HUES6 (cell line): ENCODE measurements at regions not wholly inside any gene's neighbourhood (a gene's known extent, or its start where the extent isn't known, plus 50 kb on each side); places are given as distances from the start of the nearest gene placed in this dataset.

Experiments
- H3K27ac ChIP-seq: 2 replicates; pipeline ENCODE4 v1.7.0; 2013; ENCODE audit warnings: low read depth, mild to moderate bottlenecking, low read length, inconsistent platforms
- H3K27me3 ChIP-seq: 2 replicates; pipeline ENCODE4 v1.6.1; 2013; ENCODE audit warnings: low read length; ENCODE audit not compliant: control insufficient read depth, insufficient read depth
- H3K36me3 ChIP-seq: 2 replicates; pipeline ENCODE4 v1.6.1; 2013; ENCODE audit warnings: low read length; ENCODE audit not compliant: control insufficient read depth, insufficient read depth
- H3K4me1 ChIP-seq: 2 replicates; pipeline ENCODE4 v1.6.1; 2013; ENCODE audit warnings: low read length; ENCODE audit not compliant: control insufficient read depth, insufficient read depth
- H3K4me3 ChIP-seq: 2 replicates; pipeline ENCODE4 v1.5.1; 2013; ENCODE audit warnings: low read depth, low read length
- H3K9ac ChIP-seq: one replicate; pipeline ENCODE4 v1.6.1; 2013; ENCODE audit warnings: mild to moderate bottlenecking, low read length
- H3K9me3 ChIP-seq: 2 replicates; pipeline ENCODE4 v1.6.1; 2013; ENCODE audit warnings: low read depth, low read length; ENCODE audit not compliant: control insufficient read depth, insufficient read depth

DNA sequence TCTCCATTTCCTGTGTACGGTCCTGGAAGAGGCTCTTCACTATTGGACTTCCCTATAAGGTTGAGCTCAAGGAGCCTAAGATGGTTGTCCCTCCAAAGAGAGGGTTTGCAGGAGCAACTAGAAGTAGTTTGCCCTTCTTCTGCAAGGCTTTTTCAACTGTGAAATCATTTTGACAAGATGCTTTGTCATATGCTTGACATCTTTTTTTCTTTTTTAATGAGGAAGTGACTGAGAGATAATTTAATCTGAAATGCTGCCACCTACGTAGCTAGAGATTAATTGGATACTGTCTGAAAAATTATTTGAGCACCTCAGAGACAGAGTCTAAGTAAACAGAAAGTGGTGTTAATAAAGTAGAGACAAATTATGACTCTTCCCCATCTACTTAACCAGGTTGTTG lies 97.0 kb downstream of the CHRM3 start:
- H3K4me3 ChIP-seq: no peak overlapping the region
- H3K4me1 ChIP-seq: no peaks in the 10 kb centered on the region
- H3K27ac ChIP-seq: no peak overlapping the region
- peaks cover 10% of the 10 kb centered on the region for H3K9me3 ChIP-seq
- no peaks in the 10 kb centered on the region for H3K27me3 ChIP-seq
- H3K36me3 ChIP-seq: no peaks in the 10 kb centered on the region
- H3K9ac ChIP-seq: no peak overlapping the region

DNA sequence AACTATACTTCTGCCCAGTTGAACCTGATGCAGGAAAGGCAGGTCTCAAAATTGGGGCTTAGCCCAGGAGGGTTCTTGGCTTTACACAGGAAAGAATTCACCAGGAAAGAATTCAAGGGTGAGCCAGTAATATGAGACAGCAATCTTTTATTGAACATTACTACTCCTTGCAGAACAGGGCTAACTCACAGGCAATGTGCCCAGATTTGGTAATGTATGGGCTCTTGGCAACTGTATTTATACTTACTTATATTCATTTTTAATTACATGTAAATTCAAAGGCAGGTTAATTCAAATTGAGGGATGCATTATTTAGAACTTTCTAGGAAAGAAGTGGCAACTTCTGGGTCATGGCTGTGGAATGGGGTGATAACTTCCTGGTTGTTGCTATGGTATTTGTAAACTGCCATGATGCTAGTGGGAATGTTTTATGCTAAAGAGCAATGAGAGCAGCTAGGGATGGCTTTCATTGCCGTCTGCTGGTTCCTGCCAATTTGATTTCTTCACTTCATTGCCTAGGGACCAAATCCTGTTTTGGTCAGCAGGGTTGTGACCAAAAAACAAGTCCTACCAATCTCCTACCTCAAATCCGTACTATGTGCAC lies 107.5 kb downstream of the CHRM3 start:
- no peaks in the 10 kb centered on the region; the same call in 1 of the 2 replicates for H3K9me3 ChIP-seq
- H3K27me3 ChIP-seq: no peaks in the 10 kb centered on the region
- H3K36me3 ChIP-seq: no peaks in the 10 kb centered on the region
- H3K9ac ChIP-seq: no peak overlapping the region
- no peak overlapping the region for H3K4me3 ChIP-seq
- no peak overlapping the region for H3K27ac ChIP-seq
- H3K4me1 ChIP-seq: no peaks in the 10 kb centered on the region

DNA sequence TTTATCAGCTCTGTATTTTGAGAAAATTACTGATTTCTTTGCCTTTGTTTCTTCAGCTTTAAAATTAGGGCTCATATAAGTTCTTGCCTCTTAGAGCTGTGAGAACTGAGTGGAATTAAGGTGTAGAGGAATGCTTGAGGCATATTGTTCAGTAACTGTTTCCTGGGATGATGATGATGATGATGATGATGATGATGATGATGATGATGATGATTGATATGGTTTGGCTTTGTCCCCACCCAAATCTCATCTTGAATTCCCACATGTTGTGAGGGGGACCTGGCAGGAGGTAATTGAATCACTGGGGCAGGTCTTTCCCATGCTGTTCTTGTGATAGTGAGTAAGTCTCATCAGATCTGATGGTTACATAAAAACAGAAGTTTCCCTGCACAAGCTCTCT lies 118.7 kb downstream of the CHRM3 start:
- H3K4me3 ChIP-seq: no peak overlapping the region
- peaks cover 24% of the 10 kb centered on the region for H3K9me3 ChIP-seq

DNA sequence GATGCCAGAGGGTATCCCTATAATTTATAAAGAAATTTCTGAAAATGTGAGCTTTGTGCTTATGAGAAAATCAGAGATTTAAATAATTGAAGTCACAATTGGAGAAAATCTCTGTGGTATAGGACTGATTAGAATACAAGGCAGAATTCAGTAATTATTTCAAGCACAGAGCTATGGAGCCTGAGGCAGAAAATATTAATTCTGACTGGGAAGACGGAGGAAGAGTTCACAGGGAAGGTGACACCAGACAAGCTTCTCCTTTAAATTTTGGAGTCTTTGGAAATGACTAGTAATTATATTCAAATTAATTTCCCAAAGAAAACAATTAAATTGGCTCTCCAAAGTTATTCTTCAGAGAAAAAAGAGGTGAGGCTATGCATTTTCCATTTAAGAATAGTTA lies 121.5 kb downstream of the CHRM3 start:
- Histone ChIP-seq H3K9me3 (peaks cover 24% of the 10 kb centered on the region), H3K36me3 (no peaks in the 10 kb centered on the region), H3K4me3 (no peak overlapping the region), H3K4me1 (no peaks in the 10 kb centered on the region), H3K9ac (no peak overlapping the region), H3K27me3 (no peaks in the 10 kb centered on the region), H3K27ac (no peak overlapping the region)

More for the DNA sequence above, 118.7 kb downstream of the CHRM3 start:
- Histone ChIP-seq H3K27ac (no peak overlapping the region), H3K4me1 (no peaks in the 10 kb centered on the region), H3K9ac (no peak overlapping the region), H3K36me3 (no peaks in the 10 kb centered on the region), H3K27me3 (no peaks in the 10 kb centered on the region)

DNA sequence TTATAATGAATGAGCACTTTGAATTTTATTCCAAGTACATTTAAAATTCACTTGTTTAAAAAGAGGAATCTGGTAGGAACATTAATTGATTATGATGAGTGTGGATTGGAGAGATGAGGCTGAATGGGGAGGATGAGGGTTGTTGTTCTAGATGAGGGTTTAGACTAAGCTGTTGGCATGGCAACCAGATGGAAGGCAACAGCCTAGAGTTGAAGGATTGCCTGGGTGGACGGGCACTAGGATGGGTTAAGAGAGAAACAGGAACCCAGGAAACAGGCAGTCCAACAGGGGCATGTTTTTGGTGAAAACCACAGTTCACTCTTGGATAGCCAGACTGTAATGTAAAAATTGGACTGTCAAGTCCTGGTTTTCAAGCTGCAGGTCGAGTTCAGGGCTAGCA lies 125.5 kb downstream of the CHRM3 start:
- no peak overlapping the region for H3K9ac ChIP-seq
- no peak overlapping the region for H3K4me3 ChIP-seq

DNA sequence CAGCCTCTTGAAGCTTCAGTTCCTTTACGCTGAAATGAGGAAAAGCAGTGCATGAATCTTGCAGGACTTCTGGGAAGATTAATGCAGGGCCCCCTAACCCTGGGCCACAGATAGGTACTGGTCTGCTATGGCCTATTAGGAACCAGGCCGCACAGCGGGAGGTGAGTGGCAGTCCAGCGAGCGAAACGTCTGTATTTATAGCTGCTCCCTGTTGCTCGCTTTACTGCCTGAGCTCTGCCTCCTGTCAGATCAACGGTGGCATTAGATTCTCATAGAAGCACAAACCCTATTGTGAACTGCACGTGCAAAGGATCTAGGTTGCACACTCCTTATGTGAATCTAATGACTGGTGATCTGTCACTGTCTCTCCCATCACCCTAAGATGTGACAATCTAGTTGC lies 130.2 kb downstream of the CHRM3 start:
- Histone ChIP-seq H3K4me1 (peaks cover 5% of the 10 kb centered on the region; the same call in 1 of the 2 replicates), H3K9ac (no peak overlapping the region), H3K27ac (no peak overlapping the region), H3K9me3 (peaks cover 3% of the 10 kb centered on the region; the same call in 1 of the 2 replicates), H3K36me3 (no peaks in the 10 kb centered on the region), H3K4me3 (no peak overlapping the region), H3K27me3 (no peaks in the 10 kb centered on the region)

More for the DNA sequence above, 125.5 kb downstream of the CHRM3 start:
- Histone ChIP-seq H3K36me3 (no peaks in the 10 kb centered on the region), H3K4me1 (peaks cover 5% of the 10 kb centered on the region; the same call in 1 of the 2 replicates), H3K27me3 (no peaks in the 10 kb centered on the region), H3K27ac (no peak overlapping the region), H3K9me3 (peaks cover 6% of the 10 kb centered on the region; the same call in 1 of the 2 replicates)

DNA sequence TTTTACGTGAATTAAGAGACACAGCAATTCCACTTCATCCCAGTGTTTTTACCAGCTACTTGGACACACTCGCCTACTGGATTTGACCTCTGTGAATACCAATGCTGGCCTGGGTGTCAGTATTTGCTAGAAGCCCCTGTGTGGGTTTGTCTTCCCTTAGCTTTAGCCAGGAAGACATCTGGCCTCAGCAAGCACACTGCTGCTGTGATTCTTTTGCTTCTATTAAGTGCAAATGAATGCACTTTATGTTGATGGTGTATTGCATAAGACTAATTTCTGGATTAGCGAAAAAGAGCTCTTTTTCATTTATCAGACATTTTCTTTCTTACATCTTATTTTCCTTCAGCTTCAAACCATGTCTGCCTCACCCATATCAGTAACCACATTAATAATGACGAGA lies 140.0 kb downstream of the CHRM3 start:
- H3K27ac ChIP-seq: no peak overlapping the region
- H3K4me3 ChIP-seq: no peak overlapping the region
- no peak overlapping the region for H3K9ac ChIP-seq

DNA sequence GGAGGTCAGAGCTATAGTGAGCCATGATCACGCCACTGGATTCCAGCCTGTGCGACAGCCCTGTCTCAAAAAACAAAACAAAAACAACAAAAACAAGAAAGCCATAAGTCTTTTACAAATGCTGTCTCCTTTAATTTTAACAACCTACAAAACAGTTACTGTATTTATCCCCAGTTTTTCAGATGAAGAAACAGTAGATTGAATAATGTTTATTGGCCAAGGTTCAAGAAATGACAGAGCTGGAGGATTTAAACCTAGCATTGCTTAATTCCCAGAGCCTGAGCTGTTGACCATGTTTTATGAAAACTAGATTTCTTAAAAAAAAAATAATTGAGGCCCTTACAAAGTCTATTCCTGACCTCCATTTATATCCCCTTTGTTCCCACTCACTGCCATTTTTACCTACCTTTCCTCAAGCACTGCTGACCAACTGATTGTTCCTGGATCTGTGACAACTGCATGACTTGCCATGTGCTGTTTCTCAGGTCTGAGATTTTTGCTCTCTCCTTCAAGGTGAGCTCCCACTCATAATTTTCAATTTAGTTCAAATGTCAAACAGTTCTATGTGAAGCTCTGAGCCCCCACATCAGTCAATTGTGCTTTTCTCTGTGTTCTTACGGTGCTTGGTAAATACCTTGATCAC lies 140.8 kb downstream of the CHRM3 start:
- H3K9me3 ChIP-seq: no peaks in the 10 kb centered on the region
- H3K4me3 ChIP-seq: no peak overlapping the region
- no peak overlapping the region for H3K27ac ChIP-seq

More for the DNA sequence above, 140.0 kb downstream of the CHRM3 start:
- no peaks in the 10 kb centered on the region for H3K9me3 ChIP-seq
- H3K36me3 ChIP-seq: no peaks in the 10 kb centered on the region
- H3K27me3 ChIP-seq: no peaks in the 10 kb centered on the region
- no peaks in the 10 kb centered on the region for H3K4me1 ChIP-seq

DNA sequence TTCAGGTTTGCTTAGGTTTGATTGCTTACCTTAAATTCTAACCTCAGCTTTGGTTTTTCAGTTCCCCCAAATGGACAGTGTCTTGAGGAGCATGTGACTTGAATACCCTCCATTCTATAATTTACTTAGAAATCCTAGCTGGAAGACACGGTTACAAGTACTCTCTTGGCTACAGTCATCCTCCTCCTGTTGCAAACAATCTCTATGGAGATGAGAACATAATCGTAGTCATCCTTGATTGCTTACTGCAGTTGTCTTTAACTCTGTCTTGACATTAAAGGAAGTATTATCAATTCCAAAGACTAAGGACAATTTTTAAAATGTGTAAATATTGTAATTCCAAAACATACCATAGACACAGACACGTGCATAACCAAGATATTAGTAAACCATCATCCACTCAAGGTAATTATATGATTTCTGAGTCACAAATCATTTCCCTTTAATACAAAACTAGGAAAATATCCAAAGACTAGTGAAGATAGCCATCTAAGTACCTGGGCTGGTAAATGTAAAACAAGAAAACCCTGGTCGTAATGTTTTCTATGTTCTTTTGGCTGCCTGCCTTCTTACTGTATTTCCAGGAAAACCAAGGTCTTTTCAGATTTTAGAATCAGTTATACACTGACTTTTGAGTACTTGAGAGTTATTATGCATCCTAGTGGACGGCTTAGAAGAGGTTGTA lies 149.9 kb downstream of the CHRM3 start:
- Histone ChIP-seq H3K9me3 (no peaks in the 10 kb centered on the region), H3K27me3 (no peaks in the 10 kb centered on the region), H3K9ac (no peak overlapping the region)

More for the DNA sequence above, 140.8 kb downstream of the CHRM3 start:
- H3K36me3 ChIP-seq: no peaks in the 10 kb centered on the region
- H3K9ac ChIP-seq: no peak overlapping the region
- no peaks in the 10 kb centered on the region for H3K27me3 ChIP-seq
- H3K4me1 ChIP-seq: no peaks in the 10 kb centered on the region

DNA sequence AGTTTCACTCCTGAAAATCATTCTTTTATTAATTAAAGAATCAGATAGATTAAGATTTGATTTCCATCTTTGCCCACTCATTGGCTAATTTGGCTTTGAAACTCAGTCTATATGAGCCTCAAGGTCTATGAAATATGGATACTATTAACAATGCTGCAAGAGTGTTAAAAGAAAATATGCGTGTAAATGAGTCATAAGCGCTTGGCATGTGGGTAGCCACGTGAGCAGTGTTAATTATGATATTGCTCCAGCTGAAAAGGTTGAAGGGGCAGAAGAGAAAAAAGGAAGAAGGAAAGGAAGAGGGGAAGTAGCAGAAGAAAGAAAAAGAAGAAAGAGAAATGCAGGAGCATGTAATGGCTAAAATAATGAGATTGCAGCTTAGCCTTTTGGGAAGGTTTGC lies 151.4 kb downstream of the CHRM3 start:
- peaks cover 5% of the 10 kb centered on the region; the same call in 1 of the 2 replicates for H3K4me1 ChIP-seq
- H3K9ac ChIP-seq: no peak overlapping the region
- no peaks in the 10 kb centered on the region for H3K27me3 ChIP-seq
- H3K36me3 ChIP-seq: no peaks in the 10 kb centered on the region
- H3K4me3 ChIP-seq: no peak overlapping the region
- no peaks in the 10 kb centered on the region for H3K9me3 ChIP-seq
- no peak overlapping the region for H3K27ac ChIP-seq

More for the DNA sequence above, 149.9 kb downstream of the CHRM3 start:
- H3K36me3 ChIP-seq: no peaks in the 10 kb centered on the region
- no peak overlapping the region for H3K27ac ChIP-seq
- no peak overlapping the region for H3K4me3 ChIP-seq
- peaks cover 5% of the 10 kb centered on the region; the same call in 1 of the 2 replicates for H3K4me1 ChIP-seq
